ENCODE measurements at regions not wholly inside any gene's neighbourhood (a gene's known extent, or its start where the extent isn't known, plus 50 kb on each side); places are given as distances from the start of the nearest gene placed in this dataset.

GRCh38 chr1:188660572-188660971, 1817.1 kb downstream of the BRINP3 start (continued):
- no peak for TF ChIP-seq REST (IDR thresholded peaks at IDR 0.05; ENCODE audit: unreplicated experiment)
- TF ChIP-seq NANOG (IDR thresholded peaks at IDR 0.05; ENCODE audit: borderline replicate concordance), result no peak
- no peak for TF ChIP-seq ZNF114 (CRISPR knock-in tag; IDR thresholded peaks at IDR 0.05)

- H3K9me2 ChIP-seq (ENCODE audit: insufficient read depth), result peaks cover 33% of the 10 kb centered on the region
- H3K4me1 Mint-ChIP-seq, result peaks cover 24% of the 10 kb centered on the region
- H3K27me3 Mint-ChIP-seq (ENCODE audit: insufficient read depth, low read depth, poor library complexity), result peaks cover 1% of the 10 kb centered on the region
- H3K4me2 ChIP-seq, result no peak overlapping the region
- H2AFZ ChIP-seq, result no peak overlapping the region; the same call in 1 of the 2 replicates
- no peak overlapping the region for H3K4me3 Mint-ChIP-seq
- no peaks in the 10 kb centered on the region; the same call in 2 of the 3 replicates for H3K9me3 Mint-ChIP-seq
- no peaks in the 10 kb centered on the region for H3F3A ChIP-seq (replicated peaks; ENCODE audit: low read depth)
- H3K27ac ChIP-seq (ENCODE audit: low read depth), result no peak overlapping the region
- H3K79me2 ChIP-seq (replicated peaks; ENCODE audit: insufficient read depth), result no peaks in the 10 kb centered on the region
- peaks cover 9% of the 10 kb centered on the region; the same call in 2 of the 3 replicates for H3K36me3 Mint-ChIP-seq (ENCODE audit: low read depth)
- H3K27me3 ChIP-seq (ENCODE audit: insufficient read depth), result no peaks in the 10 kb centered on the region
- DNase-seq (ENCODE audit: low spot score) (no peak), ATAC-seq (no peak)
- no peaks in the 10 kb centered on the region for H3K36me3 ChIP-seq (ENCODE audit: insufficient read depth)
- H4K20me1 ChIP-seq (replicated peaks; ENCODE audit: insufficient read depth), result no peaks in the 10 kb centered on the region
- H3K4me1 ChIP-seq (ENCODE audit: insufficient read depth), result peaks cover 12% of the 10 kb centered on the region
- no peak overlapping the region for H3K4me3 ChIP-seq
- H3K27ac Mint-ChIP-seq, result no peak overlapping the region
- no peak for TF ChIP-seq EZH2 (IDR thresholded peaks at IDR 0.05; ENCODE audit: low read depth, unreplicated experiment)
- no peak for TF ChIP-seq ZNF462 (CRISPR knock-in tag; IDR thresholded peaks at IDR 0.05)
- TF ChIP-seq ZNF331 (CRISPR knock-in tag; IDR thresholded peaks at IDR 0.05; ENCODE audit: low read depth), result no peak
- TF ChIP-seq CREB1 (CRISPR knock-in tag; IDR thresholded peaks at IDR 0.05; ENCODE audit: low read depth), result no peak
- no peak for TF ChIP-seq REST (IDR thresholded peaks at IDR 0.05; ENCODE audit: unreplicated experiment)
- no peak for TF ChIP-seq CTCF (conservative IDR thresholded peaks at IDR 0.05; ENCODE audit: low read depth in 2 of 2)
- TF ChIP-seq EZH2phosphoT487 (IDR thresholded peaks at IDR 0.05; ENCODE audit: unreplicated experiment), result no peak
- no peak for TF ChIP-seq ZNF114 (CRISPR knock-in tag; IDR thresholded peaks at IDR 0.05)
Observed at GRCh38 chr1:188665477-188665876, 1812.2 kb downstream of the BRINP3 start.

Measured in GM23338 (cell line).